Left forelimb (tissue), 1 donor: ENCODE measurements at regions not wholly inside any gene's neighbourhood (a gene's known extent, or its start where the extent isn't known, plus 50 kb on each side); places are given as distances from the start of the nearest gene placed in this dataset.
"Not testable (repeated sequence)": the region's sequence is repeated elsewhere in the genome, so short reads cannot be mapped to it uniquely, and the experiment has no call there.

Experiments
- DNase-seq: peaks from one replicate; pipeline ENCODE4 v3.0.0-alpha.2; 2018; ENCODE audit warnings: low spot score

DNA sequence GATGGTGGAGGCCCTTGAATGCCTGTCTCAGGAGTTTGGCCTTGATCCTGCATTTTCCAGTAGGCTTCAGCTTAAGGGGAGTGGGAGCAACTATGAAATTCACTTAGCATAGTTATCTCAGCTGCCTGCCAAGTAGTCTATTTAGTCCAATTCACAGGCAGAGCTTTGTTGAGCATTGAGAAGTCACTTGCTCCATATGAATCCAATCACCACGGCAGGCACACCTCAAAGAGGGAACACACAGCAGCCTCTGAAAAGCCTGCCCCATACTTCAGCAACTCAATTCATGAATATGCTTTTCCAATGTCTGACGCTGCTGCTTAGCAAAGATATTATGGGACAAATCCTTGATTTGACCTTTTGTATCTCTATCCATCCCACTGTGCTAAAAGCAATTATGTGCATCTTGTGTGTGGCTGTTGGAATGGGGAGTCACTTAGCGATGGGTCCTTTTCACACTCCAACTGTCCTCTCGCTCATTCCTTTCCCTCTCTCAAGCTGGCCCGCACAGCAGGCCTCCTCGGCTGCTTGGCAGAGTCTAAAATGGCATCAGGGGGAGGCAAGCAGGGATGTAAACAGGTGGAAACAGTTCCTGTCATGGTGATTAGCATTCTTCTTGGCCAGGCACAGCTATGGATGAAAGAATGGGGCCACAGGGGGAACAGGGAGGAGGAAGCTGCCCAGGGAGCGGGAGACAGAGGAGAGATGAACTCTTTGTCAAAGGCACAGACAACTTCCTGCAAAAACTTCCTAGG is 56.0 kb upstream of the LRPPRC start:
- DNase-seq: no peak

GRCh38 chr2:44052584-44052983 is 56.8 kb upstream of the LRPPRC start:
- no peak for DNase-seq

GRCh38 chr2:44053052-44053451 is 57.3 kb upstream of the LRPPRC start:
- no peak for DNase-seq

GRCh38 chr2:44053456-44053855 is 57.7 kb upstream of the LRPPRC start:
- no peak for DNase-seq

DNA sequence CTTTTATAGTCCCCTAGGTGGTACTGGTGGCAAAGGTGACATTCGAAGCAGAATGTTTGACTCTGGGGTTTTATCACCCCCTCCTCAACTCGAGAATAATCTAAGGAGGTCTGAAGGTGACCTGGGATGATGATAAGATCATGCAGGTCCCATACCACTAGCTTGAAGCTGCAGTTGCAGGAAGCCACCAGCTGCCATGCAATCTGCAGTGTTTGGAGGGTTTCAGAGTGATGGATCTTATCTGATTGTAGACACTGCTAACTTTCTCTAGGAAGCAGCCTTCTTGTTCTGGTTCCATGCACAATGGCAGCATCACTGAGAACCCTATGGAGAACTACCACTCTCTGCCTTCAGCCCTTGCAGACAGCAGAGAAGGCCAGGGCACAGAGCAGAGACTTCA is 59.4 kb upstream of the LRPPRC start:
- DNase-seq: no peak

- DNase-seq: no peak
These were observed 59.9 kb upstream of the LRPPRC start for GRCh38 chr2:44055664-44056063.

DNA sequence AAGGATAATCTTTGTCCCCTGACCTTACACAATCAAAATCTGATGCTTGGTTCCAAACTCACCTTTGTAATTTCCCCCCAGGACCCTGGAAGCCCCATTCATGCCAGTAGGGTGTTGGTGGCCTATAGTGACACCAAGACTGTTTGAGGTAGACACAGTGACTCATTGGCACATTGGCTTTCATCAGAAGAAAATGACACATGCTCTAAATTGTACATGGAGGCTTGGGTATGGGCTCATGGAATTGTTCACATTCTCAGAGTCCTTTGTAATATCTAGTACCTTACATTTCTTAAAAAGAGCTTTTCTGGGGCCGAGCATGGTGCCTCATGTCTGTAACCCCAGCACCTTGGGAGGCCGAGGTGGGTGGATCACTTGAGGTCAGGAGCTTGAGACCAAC is 61.2 kb upstream of the LRPPRC start:
- DNase-seq: no peak

DNA sequence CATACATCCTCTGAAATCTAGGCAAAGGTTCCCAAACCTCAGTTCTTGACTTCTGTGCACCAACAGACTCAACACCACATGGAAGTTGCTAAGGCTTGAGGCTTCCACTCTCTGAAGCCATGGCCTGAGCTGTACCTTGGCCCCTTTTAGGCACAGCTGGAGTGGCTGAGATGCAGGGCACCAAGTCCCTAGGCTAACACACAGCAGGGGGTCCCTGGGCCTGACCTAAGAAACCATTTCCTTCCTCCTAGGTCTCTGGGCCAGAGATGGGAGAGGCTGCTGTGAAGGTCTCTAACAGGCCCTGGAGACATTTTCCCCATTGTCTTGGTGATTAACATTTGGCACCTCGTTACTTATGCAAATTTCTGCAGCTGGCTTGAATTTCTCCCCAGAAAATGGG is 64.5 kb upstream of the LRPPRC start:
- not testable (repeated sequence) for DNase-seq

GRCh38 chr2:44060990-44061389 is 65.2 kb upstream of the LRPPRC start:
- no peak for DNase-seq

DNA sequence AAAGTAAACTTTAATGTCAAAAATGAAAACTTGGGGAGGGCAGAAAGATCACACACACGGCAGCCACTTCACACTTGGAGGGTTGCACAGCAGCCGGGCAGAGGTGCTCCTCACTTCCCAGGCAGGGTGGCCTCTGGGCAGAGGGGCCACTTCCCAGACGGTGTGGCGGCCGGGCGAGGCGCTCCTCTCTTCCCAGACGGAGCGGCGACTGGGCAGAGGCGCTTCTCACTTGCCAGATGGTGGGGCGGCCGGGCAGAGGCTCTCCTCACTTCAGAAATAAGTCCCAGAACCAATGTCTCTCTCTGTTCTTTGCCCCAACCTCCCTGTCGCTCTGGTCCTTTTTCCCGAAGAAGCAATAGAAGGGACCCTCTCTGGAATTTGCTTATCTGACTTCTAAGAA is 65.7 kb upstream of the LRPPRC start:
- DNase-seq: no peak

DNA sequence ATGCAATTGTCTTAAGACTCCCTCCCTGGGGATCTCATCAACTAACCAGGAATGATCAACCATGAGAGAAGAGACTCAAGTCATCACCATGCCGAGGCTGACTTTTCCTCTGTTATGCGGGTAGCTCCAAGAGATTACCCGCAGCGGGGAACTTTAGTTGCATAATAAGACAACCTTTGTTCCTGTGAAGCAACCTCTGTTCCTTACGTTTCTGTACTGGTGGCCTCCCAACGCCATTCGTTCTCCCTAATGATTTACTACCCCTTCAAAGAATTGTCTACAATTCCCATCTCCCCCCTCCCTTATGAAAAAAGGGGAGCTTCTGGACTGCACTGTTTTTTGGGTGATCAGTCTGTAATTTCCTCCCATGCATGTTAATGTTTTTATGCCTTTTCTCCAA is 66.1 kb upstream of the LRPPRC start:
- DNase-seq: no peak

DNA sequence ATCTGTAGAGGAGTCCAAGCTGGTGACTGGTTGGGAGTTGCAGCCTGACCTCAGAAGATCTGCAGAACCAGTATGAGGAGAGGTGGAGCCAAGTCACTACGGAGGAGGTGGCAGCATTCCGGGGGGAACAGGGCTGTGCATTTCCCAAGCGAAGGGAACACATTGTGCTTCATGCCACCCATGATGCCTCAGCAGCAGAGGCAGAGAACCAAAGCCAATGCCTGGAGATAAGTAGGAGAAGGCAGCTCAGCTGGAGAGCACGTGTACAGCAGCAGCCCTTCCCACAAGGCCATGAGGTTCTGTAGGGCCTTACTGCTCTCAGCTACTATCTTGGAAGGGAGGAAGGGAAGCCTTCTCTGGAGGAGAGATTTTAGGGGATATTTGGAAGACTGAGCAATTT is 67.2 kb upstream of the LRPPRC start:
- DNase-seq: no peak

GRCh38 chr2:44064281-44064680 is 68.5 kb upstream of the LRPPRC start:
- not testable (repeated sequence) for DNase-seq

GRCh38 chr2:44067012-44067790 is 71.4 kb upstream of the LRPPRC start:
- DNase-seq: not testable (repeated sequence)

- DNase-seq: not testable (repeated sequence)
These were observed 72.0 kb upstream of the LRPPRC start for GRCh38 chr2:44067791-44068181.

- no peak for DNase-seq
These were observed 75.8 kb upstream of the LRPPRC start for GRCh38 chr2:44071454-44072046.

GRCh38 chr2:44073667-44074066 is 77.9 kb upstream of the LRPPRC start:
- DNase-seq: not testable (repeated sequence)

DNA sequence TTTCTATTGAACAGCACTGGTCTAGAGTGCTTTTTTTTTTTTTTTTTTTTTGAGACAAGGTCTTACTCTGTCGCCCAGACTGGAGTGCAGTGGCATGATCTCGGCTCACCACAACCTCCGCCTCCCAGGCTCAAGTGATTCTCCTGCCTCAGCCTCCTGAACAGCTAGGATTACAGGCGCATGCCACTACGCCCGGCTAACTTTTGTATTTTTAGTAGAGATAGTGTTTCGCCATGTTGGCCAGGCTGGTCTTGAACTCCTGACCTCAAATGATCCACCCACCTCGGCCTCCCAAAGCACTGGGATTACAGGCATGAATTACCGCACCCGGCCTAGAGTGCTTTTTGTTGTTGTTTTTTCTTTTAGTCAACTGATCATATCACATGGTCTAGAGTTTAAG is 79.0 kb upstream of the LRPPRC start:
- not testable (repeated sequence) for DNase-seq

- no peak for DNase-seq
These were observed 79.8 kb upstream of the LRPPRC start for GRCh38 chr2:44075541-44075940.

- DNase-seq: no peak
These were observed 82.2 kb upstream of the LRPPRC start for GRCh38 chr2:44077942-44078511.

GRCh38 chr2:44079686-44080085 is 83.9 kb upstream of the LRPPRC start:
- DNase-seq: no peak

- no peak for DNase-seq
These were observed 85.6 kb upstream of the PPM1B start for GRCh38 chr2:44083054-44083453.

DNA sequence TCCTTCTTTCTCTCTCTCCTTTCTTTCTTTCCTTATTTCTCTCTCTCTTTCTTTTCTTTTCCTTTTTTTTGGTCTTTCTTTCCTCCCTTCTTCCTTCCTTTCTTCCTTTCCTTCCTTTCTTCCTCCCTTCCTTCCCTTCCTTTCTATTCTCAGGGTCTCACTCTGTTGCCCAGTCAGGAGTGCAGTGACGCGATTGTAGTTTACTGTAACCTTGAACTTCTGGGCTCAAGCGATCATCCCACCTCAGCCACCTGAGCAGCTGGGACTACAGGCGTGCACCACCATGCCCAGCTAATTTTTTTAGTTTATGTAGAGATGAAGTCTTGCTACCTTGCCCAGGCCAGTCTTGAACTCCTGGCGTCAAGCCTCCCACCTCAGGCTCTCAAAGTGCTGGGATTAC is 83.8 kb upstream of the PPM1B start:
- DNase-seq: no peak
